HepG2 (cell line): ENCODE measurements at regions not wholly inside any gene's neighbourhood (a gene's known extent, or its start where the extent isn't known, plus 50 kb on each side); places are given as distances from the start of the nearest gene placed in this dataset.

Experiments used
- EP300 ChIP-seq, 3 experiments: sonication (generic) in 1 of 3; formaldehyde crosslinking in 1 of 3; IDR thresholded peaks; 2 replicates each; pipeline versions ENCODE4 v1.5.1 to v1.6.1; 2011 to 2020; ENCODE audit warnings: low read depth in 2 of 3, low read length in 2 of 3, borderline replicate concordance in 1 of 3, improper control_type of control experiment in 1 of 3, mild to moderate bottlenecking in 1 of 3, missing genetic modification reagents in 1 of 3, moderate library complexity in 1 of 3
- EZH2 ChIP-seq: conservative IDR thresholded peaks from 2 replicates; pipeline ENCODE4 v1.6.1; 2012; ENCODE audit warnings: mild to moderate bottlenecking, low read depth, low read length, moderate library complexity
- JUNB ChIP-seq: sonication (generic); formaldehyde crosslinking; IDR thresholded peaks from 2 replicates; pipeline ENCODE4 v1.8.0; 2022; ENCODE audit warnings: missing genetic modification reagents, mild to moderate bottlenecking, borderline replicate concordance
- RFX5 ChIP-seq: IDR thresholded peaks from 2 replicates; pipeline ENCODE4 v1.6.1; 2011; ENCODE audit warnings: low read depth, low read length, improper control_type of control experiment
- ZBTB20 ChIP-seq: sonication (generic); formaldehyde crosslinking; IDR thresholded peaks from 2 replicates; pipeline ENCODE4 v1.8.1; 2023; ENCODE audit warnings: missing genetic modification reagents, low read depth, mild to moderate bottlenecking, borderline replicate concordance
- ZC3H13 ChIP-seq: sonication (generic); formaldehyde crosslinking; IDR thresholded peaks from 2 replicates; pipeline ENCODE4 v1.8.1; 2023; ENCODE audit warnings: mild to moderate bottlenecking, missing genetic modification reagents, moderate library complexity
- ZNF121 ChIP-seq: sonication (generic); formaldehyde crosslinking; IDR thresholded peaks from 2 replicates; pipeline ENCODE4 v1.5.0; 2020; ENCODE audit warnings: mild to moderate bottlenecking, missing genetic modification reagents
- ZNF546 ChIP-seq: sonication (generic); formaldehyde crosslinking; conservative IDR thresholded peaks from 2 replicates; pipeline ENCODE4 v1.8.1; 2023; ENCODE audit warnings: mild to moderate bottlenecking, missing genetic modification reagents
- ZNF75D ChIP-seq: sonication (generic); formaldehyde crosslinking; IDR thresholded peaks from 2 replicates; pipeline ENCODE4 v1.8.1; 2023; ENCODE audit warnings: missing genetic modification reagents, mild to moderate bottlenecking, borderline replicate concordance

- TF ChIP-seq JUNB (CRISPR knock-in tag) (no peak), ZBTB20 (no peak), ZC3H13 (CRISPR knock-in tag) (no peak), ZNF121 (CRISPR knock-in tag) (no peak), EZH2 (no peak), ZNF546 (CRISPR knock-in tag) (no peak), EP300 (IDR thresholded peaks at IDR 0.05; ENCODE audit: low read depth in 2 of 2, low read length in 2 of 2) (no peak), EP300 (CRISPR knock-in tag; IDR thresholded peaks at IDR 0.05; ENCODE audit: borderline replicate concordance) (no peak), ZNF75D (CRISPR knock-in tag) (no peak), RFX5 (no peak)
Measured at GRCh38 chrX:101740642-101741041, 81.0 kb upstream of the ARMCX2 start.
